Esophagus muscularis mucosa (tissue), 3 donors: ENCODE measurements at regions not wholly inside any gene's neighbourhood (a gene's known extent, or its start where the extent isn't known, plus 50 kb on each side); places are given as distances from the start of the nearest gene placed in this dataset.

Source experiments
- CTCF ChIP-seq, 3 experiments: fragments of 200-600 bp in 2 of 3; fragments of 450-650 bp in 1 of 3; sonication (generic) in 2 of 3; IDR thresholded peaks; one replicate each; pipeline ENCODE4 v1.5.1; 2017 to 2019; ENCODE audit warnings: antibody characterized with exemption in 3 of 3, mild to moderate bottlenecking in 2 of 3, moderate library complexity in 1 of 3
- POLR2AphosphoS5 ChIP-seq, 2 donors: sonication (generic); formaldehyde crosslinking; IDR thresholded peaks; one replicate each; pipeline ENCODE4 v1.6.1; 2017; ENCODE audit warnings: antibody characterized with exemption in 2 of 2

- TF ChIP-seq CTCF (IDR thresholded peaks at IDR 0.05) (no peak), POLR2AphosphoS5 (IDR thresholded peaks at IDR 0.05) (no peak)
Measured at GRCh38 chr12:87766044-87766443, 263.2 kb downstream of the C12orf50 start.
